MM.1S (cell line): ENCODE measurements at regions not wholly inside any gene's neighbourhood (a gene's known extent, or its start where the extent isn't known, plus 50 kb on each side); places are given as distances from the start of the nearest gene placed in this dataset.

Experiments used
- DNase-seq: peaks from one replicate; pipeline ENCODE4 v3.0.0-alpha.2; 2015
- H2AFZ ChIP-seq: fragments of 300-600 bp; sonication (generic); 2 replicates; pipeline ENCODE4 v1.6.0; 2016; ENCODE audit warnings: antibody characterized with exemption, low read length
- H3F3A ChIP-seq: fragments of 300-600 bp; sonication (generic); 2 replicates; pipeline ENCODE4 v1.6.1; 2016; ENCODE audit warnings: mild to moderate bottlenecking, antibody characterized with exemption, low read length, moderate library complexity, mixed read lengths; ENCODE audit not compliant: insufficient read depth
- H3K27ac ChIP-seq: fragments of 300-600 bp; sonication (generic); 2 replicates; pipeline ENCODE4 v1.5.1; 2016; ENCODE audit warnings: mild to moderate bottlenecking, low read length
- H3K27me3 ChIP-seq: fragments of 300-600 bp; sonication (generic); replicated peaks from 2 replicates; pipeline ENCODE4 v1.6.0; 2016; ENCODE audit warnings: low read length; ENCODE audit not compliant: insufficient read depth
- H3K36me3 ChIP-seq: fragments of 300-600 bp; sonication (generic); replicated peaks from 2 replicates; pipeline ENCODE4 v1.6.1; 2016; ENCODE audit warnings: mild to moderate bottlenecking, low read length, mixed read lengths; ENCODE audit not compliant: insufficient read depth
- H3K4me1 ChIP-seq: fragments of 300-600 bp; sonication (generic); 2 replicates; pipeline ENCODE4 v1.6.1; 2016; ENCODE audit warnings: low read length, mixed read lengths
- H3K4me2 ChIP-seq: fragments of 300-600 bp; sonication (generic); 2 replicates; pipeline ENCODE4 v1.6.0; 2016; ENCODE audit warnings: low read depth, low read length
- H3K4me3 ChIP-seq: fragments of 300-600 bp; sonication (generic); 2 replicates; pipeline ENCODE4 v1.5.1; 2016; ENCODE audit warnings: low read length, mixed read lengths
- H3K79me2 ChIP-seq: fragments of 300-600 bp; sonication (generic); 2 replicates; pipeline ENCODE4 v1.6.1; 2016; ENCODE audit warnings: mixed run types, low read length, mixed read lengths
- H3K9ac ChIP-seq: fragments of 300-600 bp; sonication (generic); 2 replicates; pipeline ENCODE4 v1.6.1; 2016; ENCODE audit warnings: low read length, mixed read lengths
- H3K9me2 ChIP-seq: fragments of 300-600 bp; sonication (generic); replicated peaks from 2 replicates; pipeline ENCODE4 v1.6.1; 2016; ENCODE audit warnings: mild to moderate bottlenecking, low read length, mixed read lengths; ENCODE audit not compliant: insufficient read depth
- H3K9me3 ChIP-seq: fragments of 300-600 bp; sonication (generic); replicated peaks from 2 replicates; pipeline ENCODE4 v1.6.1; 2016; ENCODE audit warnings: mild to moderate bottlenecking, low read length, mixed read lengths; ENCODE audit not compliant: insufficient read depth
- H4K20me1 ChIP-seq: fragments of 300-600 bp; sonication (generic); 2 replicates; pipeline ENCODE4 v1.6.1; 2016; ENCODE audit warnings: mild to moderate bottlenecking, low read length, moderate library complexity, mixed read lengths; ENCODE audit not compliant: insufficient read depth
- EZH2 ChIP-seq: fragments of 300-600 bp; sonication (generic); optimal IDR thresholded peaks from 2 replicates; pipeline ENCODE3; 2017; ENCODE audit warnings: low read depth, mild to moderate bottlenecking, antibody characterized with exemption, low read length, mixed read lengths
- EZH2phosphoT487 ChIP-seq: fragments of 300-600 bp; sonication (generic); IDR thresholded peaks from 2 replicates; pipeline ENCODE4 v1.6.1; 2018; ENCODE audit warnings: antibody characterized with exemption, low read length
- TF ChIP-seq, protein P1 (sequence below): fragments of 300-600 bp; sonication (generic); IDR thresholded peaks from 2 replicates; pipeline ENCODE4 v1.5.1; 2016; ENCODE audit warnings: antibody characterized with exemption, low read length, mixed read lengths

DNA sequence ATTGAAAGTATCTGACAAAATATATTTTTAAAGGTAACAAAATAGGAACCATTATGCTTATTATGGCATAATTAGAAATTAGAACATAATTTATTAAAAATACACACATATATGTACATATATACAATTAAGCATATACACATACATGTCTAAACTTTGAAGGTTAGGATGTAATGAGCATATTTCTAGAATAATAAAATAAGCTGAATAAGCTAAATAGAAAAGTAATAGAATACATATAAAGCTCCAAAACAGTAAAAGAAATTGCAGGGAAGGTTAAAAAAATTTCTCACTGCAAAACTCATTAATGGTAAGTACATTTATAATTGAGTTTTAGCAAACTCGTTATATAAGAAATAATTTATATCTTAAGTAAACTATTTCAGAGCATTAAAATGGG is 1561.5 kb upstream of the ZEB2 start:
- TF ChIP-seq EZH2 (no peak), EZH2phosphoT487 (no peak)
- TF ChIP-seq, protein P1, sequence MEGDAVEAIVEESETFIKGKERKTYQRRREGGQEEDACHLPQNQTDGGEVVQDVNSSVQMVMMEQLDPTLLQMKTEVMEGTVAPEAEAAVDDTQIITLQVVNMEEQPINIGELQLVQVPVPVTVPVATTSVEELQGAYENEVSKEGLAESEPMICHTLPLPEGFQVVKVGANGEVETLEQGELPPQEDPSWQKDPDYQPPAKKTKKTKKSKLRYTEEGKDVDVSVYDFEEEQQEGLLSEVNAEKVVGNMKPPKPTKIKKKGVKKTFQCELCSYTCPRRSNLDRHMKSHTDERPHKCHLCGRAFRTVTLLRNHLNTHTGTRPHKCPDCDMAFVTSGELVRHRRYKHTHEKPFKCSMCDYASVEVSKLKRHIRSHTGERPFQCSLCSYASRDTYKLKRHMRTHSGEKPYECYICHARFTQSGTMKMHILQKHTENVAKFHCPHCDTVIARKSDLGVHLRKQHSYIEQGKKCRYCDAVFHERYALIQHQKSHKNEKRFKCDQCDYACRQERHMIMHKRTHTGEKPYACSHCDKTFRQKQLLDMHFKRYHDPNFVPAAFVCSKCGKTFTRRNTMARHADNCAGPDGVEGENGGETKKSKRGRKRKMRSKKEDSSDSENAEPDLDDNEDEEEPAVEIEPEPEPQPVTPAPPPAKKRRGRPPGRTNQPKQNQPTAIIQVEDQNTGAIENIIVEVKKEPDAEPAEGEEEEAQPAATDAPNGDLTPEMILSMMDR: no peak
- DNase-seq: no peak
- H3K4me1 ChIP-seq: no peaks in the 10 kb centered on the region

DNA sequence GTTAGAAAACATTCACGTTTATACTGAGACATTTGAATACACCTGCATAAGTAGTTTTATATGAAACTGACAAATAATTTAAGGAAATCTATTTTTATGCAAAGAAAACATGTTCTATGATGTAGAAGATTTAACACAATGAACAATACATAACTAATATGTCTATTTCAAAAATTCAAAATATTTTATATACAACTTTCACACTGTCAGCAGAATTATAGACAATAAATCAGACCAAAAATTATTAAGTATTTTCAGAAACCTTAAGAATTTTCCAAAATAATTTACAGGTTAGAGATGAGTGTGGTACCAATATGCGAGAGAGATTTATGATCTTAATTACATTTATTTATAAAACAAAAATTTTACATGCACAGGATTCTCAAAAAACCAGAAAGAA is 1561.0 kb upstream of the ZEB2 start:
- no peaks in the 10 kb centered on the region; the same call in 1 of the 2 replicates for H3K9me3 ChIP-seq
- no peaks in the 10 kb centered on the region for H3K79me2 ChIP-seq
- TF ChIP-seq EZH2phosphoT487 (no peak), EZH2 (no peak)
- TF ChIP-seq, protein P1: no peak
- no peak overlapping the region for H3K9ac ChIP-seq
- H3K27me3 ChIP-seq: no peaks in the 10 kb centered on the region
- H3K9me2 ChIP-seq: no peaks in the 10 kb centered on the region
- H4K20me1 ChIP-seq: no peaks in the 10 kb centered on the region
- H3F3A ChIP-seq: no peaks in the 10 kb centered on the region
- no peaks in the 10 kb centered on the region for H3K36me3 ChIP-seq
- DNase-seq: no peak
- H3K4me3 ChIP-seq: no peak overlapping the region
- H3K4me1 ChIP-seq: no peaks in the 10 kb centered on the region
- H3K4me2 ChIP-seq: no peak overlapping the region
- no peak overlapping the region for H3K27ac ChIP-seq
- H2AFZ ChIP-seq: no peak overlapping the region

More for the DNA sequence above, 1561.5 kb upstream of the ZEB2 start:
- no peaks in the 10 kb centered on the region for H3K9me2 ChIP-seq
- H3K36me3 ChIP-seq: no peaks in the 10 kb centered on the region
- H3K79me2 ChIP-seq: no peaks in the 10 kb centered on the region
- H3F3A ChIP-seq: no peaks in the 10 kb centered on the region
- no peak overlapping the region for H3K9ac ChIP-seq
- H3K4me3 ChIP-seq: no peak overlapping the region
- no peak overlapping the region for H3K4me2 ChIP-seq
- H3K27ac ChIP-seq: no peak overlapping the region
- no peaks in the 10 kb centered on the region for H4K20me1 ChIP-seq
- no peaks in the 10 kb centered on the region; the same call in 1 of the 2 replicates for H3K9me3 ChIP-seq
- no peaks in the 10 kb centered on the region for H3K27me3 ChIP-seq
- H2AFZ ChIP-seq: no peak overlapping the region

DNA sequence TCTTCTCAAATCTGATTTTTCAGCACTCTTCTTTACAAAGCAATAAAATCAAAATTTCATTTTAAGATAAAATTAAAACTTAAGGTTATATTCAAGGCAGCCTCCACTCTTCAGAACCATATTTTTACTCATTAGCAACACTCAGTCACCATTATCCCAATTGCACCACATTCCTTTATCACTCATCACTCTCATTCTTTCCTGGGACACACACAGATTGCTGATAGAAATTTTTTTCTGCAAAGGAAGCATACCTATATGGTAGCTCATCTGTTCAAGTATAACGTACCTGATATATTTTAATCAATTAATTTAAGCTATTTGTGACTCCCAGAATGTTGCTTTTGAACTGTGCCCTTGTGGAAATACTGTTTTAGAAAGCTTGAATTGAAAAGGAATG is 1559.3 kb upstream of the ZEB2 start:
- no peak overlapping the region for H3K4me2 ChIP-seq
- no peaks in the 10 kb centered on the region; the same call in 1 of the 2 replicates for H3K9me3 ChIP-seq
- no peak overlapping the region for H3K4me3 ChIP-seq
- no peaks in the 10 kb centered on the region for H3F3A ChIP-seq
- no peak overlapping the region for H3K9ac ChIP-seq
- TF ChIP-seq EZH2 (no peak), EZH2phosphoT487 (no peak)
- TF ChIP-seq, protein P1: no peak
- H3K36me3 ChIP-seq: no peaks in the 10 kb centered on the region
- H3K4me1 ChIP-seq: no peaks in the 10 kb centered on the region
- H3K9me2 ChIP-seq: no peaks in the 10 kb centered on the region
- no peak for DNase-seq
- no peaks in the 10 kb centered on the region for H3K27me3 ChIP-seq
- no peaks in the 10 kb centered on the region for H3K79me2 ChIP-seq
- H4K20me1 ChIP-seq: no peaks in the 10 kb centered on the region
- no peak overlapping the region for H3K27ac ChIP-seq
- no peak overlapping the region for H2AFZ ChIP-seq

DNA sequence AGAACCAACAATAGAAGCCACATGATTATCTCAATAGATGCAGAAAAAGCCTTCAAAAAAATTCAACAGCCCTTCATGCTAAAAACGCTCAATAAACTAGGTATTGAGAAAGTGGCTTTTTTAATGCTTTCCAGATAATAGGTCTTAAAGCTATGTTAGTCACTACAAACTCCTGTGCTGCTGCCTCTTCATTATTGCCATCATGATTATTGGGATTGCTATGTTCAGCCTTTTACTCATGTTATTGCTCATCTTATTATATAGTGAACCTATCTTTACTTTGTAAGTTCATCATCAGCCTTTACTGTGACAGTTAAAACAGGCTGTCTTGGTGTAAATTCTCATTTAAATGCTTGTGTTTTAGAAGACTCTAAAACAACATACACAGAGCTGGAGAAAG is 1557.2 kb upstream of the ZEB2 start:
- Histone ChIP-seq H3K4me3 (no peak overlapping the region), H3K27me3 (no peaks in the 10 kb centered on the region), H3K9me2 (no peaks in the 10 kb centered on the region), H2AFZ (no peak overlapping the region), H3F3A (no peaks in the 10 kb centered on the region), H3K27ac (no peak overlapping the region), H3K4me2 (no peak overlapping the region), H4K20me1 (no peaks in the 10 kb centered on the region), H3K9me3 (no peaks in the 10 kb centered on the region; the same call in 1 of the 2 replicates), H3K36me3 (no peaks in the 10 kb centered on the region), H3K4me1 (no peaks in the 10 kb centered on the region), H3K79me2 (no peaks in the 10 kb centered on the region), H3K9ac (no peak overlapping the region)
- DNase-seq: no peak
- TF ChIP-seq, protein P1: no peak
- TF ChIP-seq EZH2phosphoT487 (no peak), EZH2 (no peak)
